Nucleus accumbens (tissue), 56 donors: ENCODE measurements at regions not wholly inside any gene's neighbourhood (a gene's known extent, or its start where the extent isn't known, plus 50 kb on each side); places are given as distances from the start of the nearest gene placed in this dataset.
"Not testable (repeated sequence)": the region's sequence is repeated elsewhere in the genome, so short reads cannot be mapped to it uniquely, and the experiment has no call there.

Experiments
- DNase-seq, 56 donors: peaks; one replicate each; lab custom pipeline; 2025; lab: John Stamatoyannopoulos, UW

GRCh38 chr7:152505606-152506005, 69.8 kb upstream of the KMT2C start:
- no peak for DNase-seq

GRCh38 chr7:152504816-152505215, 69.0 kb upstream of the KMT2C start:
- DNase-seq: no peak

GRCh38 chr7:152504367-152504766, 68.6 kb upstream of the KMT2C start:
- DNase-seq: no peak

GRCh38 chr7:152502813-152503790, 67.3 kb upstream of the KMT2C start:
- DNase-seq: no peak

GRCh38 chr7:152501506-152501905, 65.7 kb upstream of the KMT2C start:
- no peak for DNase-seq

- not testable (repeated sequence) for DNase-seq
Observed at GRCh38 chr7:152499969-152500368, 64.2 kb upstream of the KMT2C start.

GRCh38 chr7:152495867-152496266, 60.1 kb upstream of the KMT2C start:
- no peak for DNase-seq

- DNase-seq: no peak
Observed at GRCh38 chr7:152492952-152493351, 57.1 kb upstream of the KMT2C start.

GRCh38 chr7:152489044-152489443, 53.2 kb upstream of the KMT2C start:
- no peak for DNase-seq

GRCh38 chr7:152486968-152487367, 51.2 kb upstream of the KMT2C start:
- no peak for DNase-seq

- no peak for DNase-seq
Observed at GRCh38 chr7:152485826-152486225, 50.0 kb upstream of the KMT2C start.
